Stimulated activated memory B cell treated with anti-CD40 and anti-IgM and Interleukin-4, amounts not matched to agents 10 μg/mL and 1 μg/mL and 100 μg/mL, for 72 hours (primary cell): ENCODE measurements at regions not wholly inside any gene's neighbourhood (a gene's known extent, or its start where the extent isn't known, plus 50 kb on each side); places are given as distances from the start of the nearest gene placed in this dataset.

Source experiments
- ATAC-seq: fragments of 150-1000 bp; cut with Tn5 transposase; 2 replicates; pipeline ENCODE4 v1.10.0; 2021
- H3K27ac Mint-ChIP-seq: one replicate; pipeline ENCODE4 v1.8.0; 2022; ENCODE audit warnings: mild to moderate bottlenecking, mixed read lengths
- H3K27me3 Mint-ChIP-seq: one replicate; pipeline ENCODE4 v1.8.0; 2022; ENCODE audit warnings: mixed read lengths
- H3K36me3 Mint-ChIP-seq: one replicate; pipeline ENCODE4 v1.8.0; 2022; ENCODE audit warnings: mixed read lengths
- H3K4me1 Mint-ChIP-seq: one replicate; pipeline ENCODE4 v1.8.0; 2022; ENCODE audit warnings: mixed read lengths
- H3K4me3 Mint-ChIP-seq: one replicate; pipeline ENCODE4 v1.8.0; 2022; ENCODE audit warnings: mild to moderate bottlenecking, moderate library complexity, mixed read lengths
- H3K9me3 Mint-ChIP-seq: one replicate; pipeline ENCODE4 v1.8.0; 2022; ENCODE audit warnings: mixed read lengths

GRCh38 chr2:59288771-59289170, 1047.6 kb upstream of the FANCL start:
- H3K4me1 Mint-ChIP-seq, result peaks cover 8% of the 10 kb centered on the region
- no peaks in the 10 kb centered on the region for H3K36me3 Mint-ChIP-seq
- ATAC-seq, result no peak
- H3K27ac Mint-ChIP-seq, result no peak overlapping the region
- H3K27me3 Mint-ChIP-seq, result peaks cover 8% of the 10 kb centered on the region
- H3K9me3 Mint-ChIP-seq, result no peaks in the 10 kb centered on the region
- H3K4me3 Mint-ChIP-seq, result no peak overlapping the region

DNA sequence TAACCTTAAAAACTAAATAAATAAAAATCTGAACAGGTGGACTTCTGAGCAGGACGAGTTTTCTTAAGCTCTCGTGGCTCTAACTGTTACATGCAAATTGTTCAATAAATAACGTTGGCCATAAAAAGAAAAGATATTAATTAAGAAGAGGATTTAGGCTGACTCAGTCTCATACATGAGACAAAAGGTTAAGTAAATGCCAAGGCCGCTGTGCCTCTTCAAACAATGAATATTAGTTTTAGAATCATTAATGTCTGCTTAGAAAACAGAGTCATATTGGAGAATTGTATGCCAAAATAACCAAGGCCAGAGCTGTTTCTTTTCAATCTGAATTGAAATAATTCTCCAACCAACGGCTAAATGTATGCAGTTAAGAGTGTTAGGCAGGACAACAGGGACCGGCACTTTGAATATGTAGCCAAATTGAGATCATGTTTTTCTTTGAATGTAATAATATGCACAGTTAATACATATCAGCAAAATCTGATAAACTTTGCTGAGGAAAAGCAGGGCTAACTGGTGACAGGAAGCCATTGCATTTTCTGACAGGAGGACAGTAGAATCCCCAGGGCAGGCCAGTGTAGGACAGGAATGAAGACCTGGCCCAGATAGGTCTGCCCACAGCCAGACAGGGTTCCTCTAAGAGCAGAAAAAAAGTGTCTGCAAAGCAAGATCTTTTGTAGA, 1041.4 kb upstream of the FANCL start:
- H3K4me3 Mint-ChIP-seq, result no peak overlapping the region
- H3K27me3 Mint-ChIP-seq, result no peaks in the 10 kb centered on the region
- no peak overlapping the region for H3K27ac Mint-ChIP-seq
- no peaks in the 10 kb centered on the region for H3K36me3 Mint-ChIP-seq
- H3K9me3 Mint-ChIP-seq, result no peaks in the 10 kb centered on the region
- no peak for ATAC-seq
- peaks cover 8% of the 10 kb centered on the region for H3K4me1 Mint-ChIP-seq

- H3K9me3 Mint-ChIP-seq, result no peaks in the 10 kb centered on the region
- H3K4me3 Mint-ChIP-seq, result no peak overlapping the region
- no peak for ATAC-seq
- no peak overlapping the region for H3K27ac Mint-ChIP-seq
- H3K4me1 Mint-ChIP-seq, result no peaks in the 10 kb centered on the region
- no peaks in the 10 kb centered on the region for H3K36me3 Mint-ChIP-seq
- H3K27me3 Mint-ChIP-seq, result peaks cover 15% of the 10 kb centered on the region
These were observed 1036.5 kb upstream of the FANCL start for GRCh38 chr2:59277671-59278070.

DNA sequence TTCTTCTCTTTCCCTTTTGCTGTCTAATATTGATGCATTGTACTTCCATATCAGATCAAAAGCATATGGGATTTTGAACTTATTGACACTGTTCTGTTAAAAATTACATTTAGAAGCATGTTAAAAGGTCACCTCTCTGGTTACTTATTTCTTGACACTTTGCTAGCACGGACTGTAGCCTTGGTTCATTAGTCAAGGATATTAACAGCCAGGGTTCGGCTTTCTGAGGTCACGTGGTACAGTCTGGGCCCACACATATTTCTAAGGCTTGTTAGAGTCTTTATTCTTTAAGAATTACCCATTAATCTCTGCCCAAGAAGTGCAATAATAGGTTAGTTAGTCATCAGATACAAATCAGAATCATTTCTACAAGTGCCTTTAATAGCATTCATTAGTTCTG, 1035.8 kb upstream of the FANCL start:
- H3K27me3 Mint-ChIP-seq, result peaks cover 15% of the 10 kb centered on the region
- no peaks in the 10 kb centered on the region for H3K9me3 Mint-ChIP-seq
- H3K4me1 Mint-ChIP-seq, result no peaks in the 10 kb centered on the region
- H3K36me3 Mint-ChIP-seq, result no peaks in the 10 kb centered on the region
- no peak for ATAC-seq
- H3K27ac Mint-ChIP-seq, result no peak overlapping the region
- H3K4me3 Mint-ChIP-seq, result no peak overlapping the region

DNA sequence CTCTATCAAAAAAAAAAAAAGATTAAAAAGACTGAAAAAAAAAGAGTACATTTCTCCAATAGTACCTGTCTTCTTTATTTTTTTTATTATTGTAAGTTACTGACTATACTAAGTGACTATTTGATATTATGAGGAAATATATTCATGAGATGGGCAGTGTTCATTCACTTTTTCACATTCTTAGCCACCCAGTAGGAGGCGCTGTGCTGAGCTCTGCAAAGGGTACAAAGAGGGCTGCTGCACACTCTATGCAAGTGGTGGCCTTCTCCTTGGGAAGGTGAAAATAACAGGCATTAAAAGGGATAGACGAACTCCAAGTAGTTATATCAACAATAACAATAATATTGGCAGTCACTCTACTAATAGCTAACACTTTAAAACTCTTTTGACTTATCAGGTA, 1034.9 kb upstream of the FANCL start:
- no peak for ATAC-seq
- Mint-ChIP-seq H3K4me1 (no peaks in the 10 kb centered on the region), H3K36me3 (no peaks in the 10 kb centered on the region), H3K9me3 (no peaks in the 10 kb centered on the region), H3K27me3 (peaks cover 15% of the 10 kb centered on the region), H3K27ac (no peak overlapping the region), H3K4me3 (no peak overlapping the region)

DNA sequence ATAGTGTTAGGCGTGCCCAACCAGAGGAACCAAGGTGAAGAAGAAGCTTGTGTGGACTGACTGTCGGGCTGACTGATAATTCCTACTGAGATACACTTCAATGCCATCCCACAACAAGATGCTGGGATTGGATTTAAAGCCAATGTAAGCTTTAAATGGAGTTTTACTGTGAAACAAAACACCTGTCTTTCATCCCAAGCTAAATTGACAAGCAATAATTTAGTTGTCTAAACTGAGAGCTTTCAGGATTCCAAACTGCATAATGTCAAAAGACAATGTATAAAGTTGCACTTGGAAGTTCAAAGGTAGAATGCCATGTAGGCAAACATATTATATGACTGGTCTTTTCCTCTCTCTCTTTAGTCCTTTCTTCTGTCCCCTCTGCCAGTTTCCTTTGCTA, 1025.3 kb upstream of the FANCL start:
- no peak for ATAC-seq
- Mint-ChIP-seq H3K9me3 (no peaks in the 10 kb centered on the region), H3K27me3 (no peaks in the 10 kb centered on the region), H3K4me3 (no peak overlapping the region), H3K36me3 (no peaks in the 10 kb centered on the region), H3K27ac (no peak overlapping the region), H3K4me1 (no peaks in the 10 kb centered on the region)

- no peak overlapping the region for H3K4me3 Mint-ChIP-seq
- no peak overlapping the region for H3K27ac Mint-ChIP-seq
- peaks cover 9% of the 10 kb centered on the region for H3K27me3 Mint-ChIP-seq
- no peaks in the 10 kb centered on the region for H3K4me1 Mint-ChIP-seq
- ATAC-seq, result no peak
- H3K9me3 Mint-ChIP-seq, result no peaks in the 10 kb centered on the region
- H3K36me3 Mint-ChIP-seq, result no peaks in the 10 kb centered on the region
These were observed 1018.8 kb upstream of the FANCL start for GRCh38 chr2:59259913-59260312.

DNA sequence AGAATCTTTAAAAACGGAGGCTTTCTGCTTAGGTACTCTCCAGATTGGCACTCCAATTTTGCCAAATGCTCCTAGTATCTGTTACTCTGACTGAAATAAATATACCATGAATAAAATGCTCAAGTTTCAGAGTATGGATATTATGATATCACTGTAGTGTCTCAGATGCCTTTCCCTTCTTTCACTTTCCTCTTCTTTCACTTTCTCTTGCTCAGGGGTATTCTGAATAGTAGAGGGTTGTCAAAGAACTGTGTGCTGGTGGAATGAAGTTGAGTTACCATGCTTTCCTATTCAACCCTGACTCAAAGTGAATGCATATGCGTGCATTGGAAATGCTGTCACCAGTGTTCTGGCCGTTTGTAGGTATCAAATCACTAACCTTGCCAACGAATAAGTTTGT, 1015.2 kb upstream of the FANCL start:
- Mint-ChIP-seq H3K9me3 (no peaks in the 10 kb centered on the region), H3K4me3 (no peak overlapping the region), H3K4me1 (no peaks in the 10 kb centered on the region), H3K27me3 (peaks cover 9% of the 10 kb centered on the region), H3K36me3 (no peaks in the 10 kb centered on the region), H3K27ac (no peak overlapping the region)
- no peak for ATAC-seq

DNA sequence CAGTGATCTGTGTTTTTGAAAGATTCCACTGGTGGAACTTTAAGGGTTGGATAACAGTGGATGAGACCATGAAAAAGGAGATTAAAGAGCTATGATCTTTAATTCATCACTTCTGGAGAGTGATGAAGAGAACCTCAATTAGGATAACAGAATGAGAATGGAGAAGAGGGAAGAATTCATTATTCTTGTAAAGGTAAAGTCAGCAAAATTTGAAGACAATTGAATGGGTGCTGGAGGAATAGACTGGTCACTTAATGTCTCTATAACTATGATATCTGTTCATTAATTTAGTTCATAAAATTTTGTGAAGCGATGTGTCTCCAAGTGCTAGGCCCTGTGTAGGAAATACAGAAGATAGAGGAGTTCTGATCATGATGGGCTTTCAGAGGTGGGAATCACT, 1013.2 kb upstream of the FANCL start:
- H3K4me1 Mint-ChIP-seq, result no peaks in the 10 kb centered on the region
- ATAC-seq, result no peak
- peaks cover 21% of the 10 kb centered on the region for H3K27me3 Mint-ChIP-seq
- H3K27ac Mint-ChIP-seq, result no peak overlapping the region
- no peak overlapping the region for H3K4me3 Mint-ChIP-seq
- H3K36me3 Mint-ChIP-seq, result no peaks in the 10 kb centered on the region
- H3K9me3 Mint-ChIP-seq, result no peaks in the 10 kb centered on the region

- Mint-ChIP-seq H3K4me1 (no peaks in the 10 kb centered on the region), H3K36me3 (no peaks in the 10 kb centered on the region), H3K27ac (no peak overlapping the region), H3K9me3 (no peaks in the 10 kb centered on the region), H3K27me3 (peaks cover 11% of the 10 kb centered on the region), H3K4me3 (no peak overlapping the region)
- ATAC-seq, result no peak
These were observed 1009.2 kb upstream of the FANCL start for GRCh38 chr2:59250307-59250677.

DNA sequence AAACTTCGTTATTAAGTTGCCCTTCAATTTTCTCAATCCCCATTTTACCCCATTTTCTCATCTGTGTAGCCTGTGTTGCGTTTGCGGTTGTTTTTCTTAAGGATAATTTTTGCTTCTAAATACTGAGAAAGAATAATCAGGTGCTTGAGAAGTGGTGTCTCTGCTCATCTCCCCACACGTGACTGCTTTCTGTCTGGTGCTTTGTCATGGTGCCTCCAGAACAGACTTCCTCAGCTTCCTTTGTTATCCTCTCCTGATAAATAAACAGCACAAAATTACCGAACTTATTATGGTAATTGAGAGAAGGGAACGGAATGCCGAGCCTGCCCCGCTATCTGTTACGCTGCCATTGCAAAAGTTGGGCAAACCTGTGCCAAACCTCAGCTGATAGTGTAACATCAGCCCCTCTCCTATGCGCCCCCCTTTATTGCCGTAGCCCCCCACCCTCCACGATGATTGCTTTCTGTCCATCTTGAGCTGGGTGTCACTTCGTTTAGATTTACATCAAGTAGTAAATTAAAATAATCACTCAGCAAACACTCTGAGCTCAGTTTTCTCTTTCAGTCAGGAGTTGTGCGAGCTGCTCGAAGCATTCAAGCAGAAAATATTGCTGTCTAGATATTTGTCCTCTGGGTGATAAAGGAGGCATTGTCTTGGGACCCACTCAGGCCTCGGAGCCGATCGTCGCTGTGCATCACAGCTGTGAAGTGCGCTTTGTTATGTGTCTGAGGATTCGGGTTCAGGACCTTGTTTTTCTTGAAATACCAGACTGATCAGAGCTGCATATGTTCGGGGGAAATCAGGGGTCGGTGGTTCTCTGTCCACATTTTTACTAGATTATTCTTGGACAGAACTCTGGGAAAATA, 1008.5 kb upstream of the FANCL start:
- no peak overlapping the region for H3K27ac Mint-ChIP-seq
- no peaks in the 10 kb centered on the region for H3K9me3 Mint-ChIP-seq
- no peaks in the 10 kb centered on the region for H3K36me3 Mint-ChIP-seq
- no peak overlapping the region for H3K4me3 Mint-ChIP-seq
- H3K4me1 Mint-ChIP-seq, result no peaks in the 10 kb centered on the region
- H3K27me3 Mint-ChIP-seq, result peaks cover 11% of the 10 kb centered on the region
- ATAC-seq, result no peak

DNA sequence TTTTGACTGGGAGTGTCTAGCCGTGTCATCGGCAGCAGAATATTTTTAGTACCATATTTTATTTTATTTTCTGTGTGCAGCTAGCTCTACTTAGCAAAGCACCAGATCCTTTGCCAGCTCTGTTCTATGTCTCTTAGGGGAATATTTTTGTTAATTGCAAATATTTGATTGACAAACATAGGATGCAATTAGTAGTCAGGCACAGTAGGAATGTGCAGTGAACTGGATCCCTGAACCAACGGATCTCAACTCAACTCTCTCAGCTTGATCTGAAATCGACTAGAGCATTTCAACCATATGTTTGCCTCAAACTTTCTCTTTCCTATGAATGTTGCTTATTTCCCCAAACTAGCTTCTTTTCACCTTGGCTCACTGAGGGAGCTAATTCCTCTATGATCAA, 998.0 kb upstream of the FANCL start:
- ATAC-seq, result no peak
- Mint-ChIP-seq H3K9me3 (no peaks in the 10 kb centered on the region), H3K36me3 (no peaks in the 10 kb centered on the region), H3K27ac (no peak overlapping the region), H3K4me1 (no peaks in the 10 kb centered on the region), H3K4me3 (no peak overlapping the region), H3K27me3 (peaks cover 8% of the 10 kb centered on the region)

- Mint-ChIP-seq H3K27ac (no peak overlapping the region), H3K27me3 (no peaks in the 10 kb centered on the region), H3K9me3 (no peaks in the 10 kb centered on the region), H3K4me3 (no peak overlapping the region), H3K36me3 (no peaks in the 10 kb centered on the region), H3K4me1 (peaks cover 15% of the 10 kb centered on the region)
- ATAC-seq, result no peak
These were observed 996.2 kb upstream of the FANCL start for GRCh38 chr2:59237311-59237710.

GRCh38 chr2:59236723-59237122, 995.6 kb upstream of the FANCL start:
- Mint-ChIP-seq H3K4me1 (peaks cover 21% of the 10 kb centered on the region), H3K4me3 (no peak overlapping the region), H3K9me3 (no peaks in the 10 kb centered on the region), H3K27me3 (no peaks in the 10 kb centered on the region), H3K27ac (no peak overlapping the region), H3K36me3 (no peaks in the 10 kb centered on the region)
- no peak for ATAC-seq

DNA sequence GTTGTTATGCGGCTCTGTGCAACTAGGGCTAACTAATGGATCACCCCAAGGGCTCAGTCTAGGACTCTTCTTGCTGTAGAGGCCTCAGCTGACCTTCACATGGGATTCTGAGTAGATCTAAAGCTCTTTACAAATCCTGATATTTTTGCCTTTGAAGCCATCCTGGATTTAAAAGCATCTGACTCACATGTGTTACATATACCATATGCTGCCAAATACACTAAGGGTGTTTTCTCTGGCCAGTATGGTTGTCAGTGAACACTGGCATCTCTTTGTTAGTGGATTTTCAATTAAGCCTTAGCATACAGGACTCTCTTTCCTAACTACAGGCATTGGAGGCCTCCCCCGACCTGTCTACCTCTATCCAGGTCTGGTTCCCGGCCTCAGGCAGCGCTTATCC, 992.8 kb upstream of the FANCL start:
- H3K27ac Mint-ChIP-seq, result peak overlapping the region; percentile 37
- H3K9me3 Mint-ChIP-seq, result no peaks in the 10 kb centered on the region
- H3K4me1 Mint-ChIP-seq, result peaks cover 23% of the 10 kb centered on the region
- no peaks in the 10 kb centered on the region for H3K27me3 Mint-ChIP-seq
- no peaks in the 10 kb centered on the region for H3K36me3 Mint-ChIP-seq
- no peak overlapping the region for H3K4me3 Mint-ChIP-seq
- ATAC-seq, result no peak

DNA sequence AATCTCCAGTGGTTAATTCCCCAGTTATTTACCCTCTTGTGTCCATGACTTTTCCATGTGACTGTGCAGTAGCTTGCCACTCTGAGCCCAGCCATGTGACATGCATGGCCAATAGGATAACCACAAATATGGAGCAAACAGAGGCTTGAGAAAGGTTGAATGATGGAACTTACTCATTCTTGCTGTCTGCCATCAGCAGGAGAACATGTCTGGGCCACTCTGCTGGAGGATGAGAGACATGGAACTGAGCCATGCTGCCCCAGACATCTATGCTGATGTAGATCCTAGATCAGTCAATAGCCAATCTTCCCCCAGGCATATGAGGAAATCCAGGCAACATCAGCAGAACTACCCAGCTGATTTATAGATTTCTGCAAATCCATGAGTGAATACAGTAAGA, 992.3 kb upstream of the FANCL start:
- no peak for ATAC-seq
- peak overlapping the region; percentile 37 for H3K27ac Mint-ChIP-seq
- H3K4me1 Mint-ChIP-seq, result peaks cover 23% of the 10 kb centered on the region
- no peaks in the 10 kb centered on the region for H3K36me3 Mint-ChIP-seq
- H3K4me3 Mint-ChIP-seq, result no peak overlapping the region
- no peaks in the 10 kb centered on the region for H3K9me3 Mint-ChIP-seq
- peaks cover 3% of the 10 kb centered on the region for H3K27me3 Mint-ChIP-seq
